H9 (cell line): ENCODE measurements at regions not wholly inside any gene's neighbourhood (a gene's known extent, or its start where the extent isn't known, plus 50 kb on each side); places are given as distances from the start of the nearest gene placed in this dataset.

Experiments
- DNase-seq: peaks from one replicate; pipeline ENCODE4 v3.0.0-alpha.2; 2017
- H2AFZ ChIP-seq: one replicate; pipeline ENCODE4 v1.6.1; 2013; ENCODE audit warnings: mild to moderate bottlenecking, low read length, control low read depth, moderate library complexity
- H2AK5ac ChIP-seq: 2 replicates; pipeline ENCODE4 v1.6.1; 2013; ENCODE audit warnings: low read length, control low read depth, mixed read lengths; ENCODE audit not compliant: insufficient read length
- H2BK120ac ChIP-seq: one replicate; pipeline ENCODE4 v1.6.1; 2013; ENCODE audit warnings: low read depth, mild to moderate bottlenecking, low read length, control low read depth, inconsistent platforms; ENCODE audit not compliant: poor library complexity, severe bottlenecking
- H2BK12ac ChIP-seq: 2 replicates; pipeline ENCODE4 v1.6.1; 2013; ENCODE audit warnings: low read length, control low read depth, mixed read lengths, low read depth; ENCODE audit not compliant: insufficient read length
- H2BK15ac ChIP-seq: 2 replicates; pipeline ENCODE4 v1.6.1; 2013; ENCODE audit warnings: low read depth, low read length, control low read depth
- H2BK20ac ChIP-seq: one replicate; pipeline ENCODE4 v1.6.1; 2013; ENCODE audit warnings: low read depth, mild to moderate bottlenecking, low read length, control low read depth, inconsistent platforms; ENCODE audit not compliant: poor library complexity, severe bottlenecking
- H2BK5ac ChIP-seq: 2 replicates; pipeline ENCODE4 v1.6.1; 2013; ENCODE audit warnings: low read length, control low read depth, mixed read lengths; ENCODE audit not compliant: insufficient read length
- H3K14ac ChIP-seq: 2 replicates; pipeline ENCODE4 v1.6.1; 2013; ENCODE audit warnings: low read length, control low read depth; ENCODE audit not compliant: insufficient read depth
- H3K18ac ChIP-seq: 2 replicates; pipeline ENCODE4 v1.6.1; 2013; ENCODE audit warnings: low read depth, mild to moderate bottlenecking, mixed read lengths, low read length, control low read depth; ENCODE audit not compliant: insufficient read length
- H3K23ac ChIP-seq: 2 replicates; pipeline ENCODE4 v1.6.1; 2013; ENCODE audit warnings: low read length, control low read depth, mixed read lengths, low read depth; ENCODE audit not compliant: insufficient read length
- H3K23me2 ChIP-seq: 2 replicates; pipeline ENCODE4 v1.6.1; 2013; ENCODE audit warnings: low read depth, mild to moderate bottlenecking, mixed read lengths, low read length, control low read depth; ENCODE audit not compliant: insufficient read length, poor library complexity, severe bottlenecking
- H3K27ac ChIP-seq: 2 replicates; pipeline ENCODE4 v1.5.1; 2013; ENCODE audit warnings: low read length, control low read depth, mixed read lengths, low read depth; ENCODE audit not compliant: insufficient read length
- H3K27me3 ChIP-seq: 2 replicates; pipeline ENCODE4 v1.6.1; 2013; ENCODE audit warnings: low read length, control low read depth, inconsistent platforms; ENCODE audit not compliant: insufficient read depth
- H3K4ac ChIP-seq: 2 replicates; pipeline ENCODE4 v1.6.1; 2013; ENCODE audit warnings: low read depth, mild to moderate bottlenecking, control low read depth, inconsistent platforms, low read length, moderate library complexity
- H3K4me1 ChIP-seq: 2 replicates; pipeline ENCODE4 v1.6.1; 2013; ENCODE audit warnings: low read length, control low read depth, inconsistent platforms; ENCODE audit not compliant: insufficient read depth
- H3K4me2 ChIP-seq: 2 replicates; pipeline ENCODE4 v1.6.1; 2013; ENCODE audit warnings: low read length, control low read depth, mixed read lengths; ENCODE audit not compliant: insufficient read length, insufficient read depth
- H3K56ac ChIP-seq: 2 replicates; pipeline ENCODE4 v1.6.1; 2013; ENCODE audit warnings: low read depth, mild to moderate bottlenecking, mixed read lengths, low read length, control low read depth; ENCODE audit not compliant: insufficient read length
- H3K79me1 ChIP-seq: 2 replicates; pipeline ENCODE4 v1.6.1; 2013; ENCODE audit warnings: low read depth, mild to moderate bottlenecking, moderate library complexity, low read length, control low read depth, inconsistent platforms; ENCODE audit not compliant: insufficient read depth, poor library complexity, severe bottlenecking
- H3K79me2 ChIP-seq: 2 replicates; pipeline ENCODE4 v1.6.1; 2013; ENCODE audit warnings: low read length, control low read depth, inconsistent platforms; ENCODE audit not compliant: insufficient read depth
- H3K9ac ChIP-seq: 2 replicates; pipeline ENCODE4 v1.6.1; 2013; ENCODE audit warnings: low read length, control low read depth, mixed read lengths; ENCODE audit not compliant: insufficient read length; ENCODE audit errors: extremely low read depth
- H3K9me3 ChIP-seq: one replicate; pipeline ENCODE4 v1.6.1; 2013; ENCODE audit warnings: low read depth, low read length, inconsistent platforms; ENCODE audit not compliant: control insufficient read depth
- H3T11ph ChIP-seq: one replicate; pipeline ENCODE4 v1.6.1; 2013; ENCODE audit warnings: mild to moderate bottlenecking, low read length, control low read depth, inconsistent platforms
- H4K20me1 ChIP-seq: one replicate; pipeline ENCODE4 v1.6.1; 2013; ENCODE audit not compliant: control insufficient read depth, insufficient read length, insufficient read depth
- H4K5ac ChIP-seq: 2 replicates; pipeline ENCODE4 v1.6.1; 2013; ENCODE audit warnings: low read depth, mild to moderate bottlenecking, mixed read lengths, low read length, control low read depth; ENCODE audit not compliant: insufficient read length
- H4K8ac ChIP-seq: replicated peaks from 2 replicates; pipeline ENCODE4 v1.6.1; 2013; ENCODE audit warnings: low read length, control low read depth, mixed read lengths, low read depth; ENCODE audit not compliant: insufficient read length
- H4K91ac ChIP-seq: 2 replicates; pipeline ENCODE4 v1.6.1; 2013; ENCODE audit warnings: low read depth, mild to moderate bottlenecking, moderate library complexity, mixed read lengths, low read length, control low read depth; ENCODE audit not compliant: insufficient read length
- H3K27ac Mint-ChIP-seq, 3 experiments: 2 replicates in 2 of 3; 3 replicates in 1 of 3; pipeline ENCODE4 v1.8.0; 2020 to 2021; ENCODE audit warnings: mixed read lengths in 3 of 3, mild to moderate bottlenecking in 1 of 3, moderate library complexity in 1 of 3
- H3K27me3 Mint-ChIP-seq: 2 replicates; pipeline ENCODE4 v1.8.0; 2021; ENCODE audit warnings: low read depth, mild to moderate bottlenecking, moderate library complexity, mixed read lengths
- H3K36me3 Mint-ChIP-seq, 3 experiments: 2 replicates in 2 of 3; 3 replicates in 1 of 3; pipeline ENCODE4 v1.8.0; 2020 to 2021; ENCODE audit warnings: low read depth in 3 of 3, mixed read lengths in 3 of 3; ENCODE audit not compliant: insufficient read depth in 1 of 3
- H3K4me1 Mint-ChIP-seq, 2 experiments: 2 replicates each; pipeline ENCODE4 v1.8.0; 2020; ENCODE audit warnings: mixed read lengths in 2 of 2
- H3K4me3 Mint-ChIP-seq, 2 experiments: 2 replicates in 1 of 2; 3 replicates in 1 of 2; pipeline ENCODE4 v1.8.0; 2020 to 2021; ENCODE audit warnings: mild to moderate bottlenecking in 2 of 2, mixed read lengths in 2 of 2, moderate library complexity in 1 of 2
- H3K9me3 Mint-ChIP-seq, 2 experiments: 2 replicates in 1 of 2; 3 replicates in 1 of 2; pipeline ENCODE4 v1.8.0; 2020; ENCODE audit warnings: mild to moderate bottlenecking in 2 of 2, mixed read lengths in 2 of 2, moderate library complexity in 1 of 2
- WGBS: extraction: QIAGEN DNeasy Blood & Tissue Kit; methylation state at CpG from one replicate; pipeline ENCODE4 v1.1.7; 2013; ENCODE audit warnings: missing lambda C conversion rate, low lambda C conversion rate, mixed read lengths; ENCODE audit not compliant: insufficient read length; ENCODE audit errors: extremely low coverage; 5-methylcytosine and 5-hydroxymethylcytosine counted together
- TF ChIP-seq, protein P1 (sequence below): fragments of 200-600 bp; sonication (generic); conservative IDR thresholded peaks from 3 replicates; pipeline ENCODE4 v1.8.0; 2021; ENCODE audit warnings: antibody characterized with exemption, mild to moderate bottlenecking

GRCh38 chr16:73515616-73516015 is 467.7 kb upstream of the ZFHX3 start:
- no peak overlapping the region for H4K8ac ChIP-seq
- H3K27ac ChIP-seq = no peak overlapping the region
- H2BK5ac ChIP-seq = no peak overlapping the region
- H2BK15ac ChIP-seq = no peak overlapping the region
- no peak overlapping the region for H2BK120ac ChIP-seq
- no peak overlapping the region for H3T11ph ChIP-seq
- H3K9ac ChIP-seq = no peak overlapping the region
- H3K9me3 ChIP-seq = no peaks in the 10 kb centered on the region
- H3K14ac ChIP-seq = no peak overlapping the region
- H3K4me2 ChIP-seq = no peak overlapping the region
- no CpG with 5 or more reads among the region's 4 CpGs for WGBS
- TF ChIP-seq, protein P1, sequence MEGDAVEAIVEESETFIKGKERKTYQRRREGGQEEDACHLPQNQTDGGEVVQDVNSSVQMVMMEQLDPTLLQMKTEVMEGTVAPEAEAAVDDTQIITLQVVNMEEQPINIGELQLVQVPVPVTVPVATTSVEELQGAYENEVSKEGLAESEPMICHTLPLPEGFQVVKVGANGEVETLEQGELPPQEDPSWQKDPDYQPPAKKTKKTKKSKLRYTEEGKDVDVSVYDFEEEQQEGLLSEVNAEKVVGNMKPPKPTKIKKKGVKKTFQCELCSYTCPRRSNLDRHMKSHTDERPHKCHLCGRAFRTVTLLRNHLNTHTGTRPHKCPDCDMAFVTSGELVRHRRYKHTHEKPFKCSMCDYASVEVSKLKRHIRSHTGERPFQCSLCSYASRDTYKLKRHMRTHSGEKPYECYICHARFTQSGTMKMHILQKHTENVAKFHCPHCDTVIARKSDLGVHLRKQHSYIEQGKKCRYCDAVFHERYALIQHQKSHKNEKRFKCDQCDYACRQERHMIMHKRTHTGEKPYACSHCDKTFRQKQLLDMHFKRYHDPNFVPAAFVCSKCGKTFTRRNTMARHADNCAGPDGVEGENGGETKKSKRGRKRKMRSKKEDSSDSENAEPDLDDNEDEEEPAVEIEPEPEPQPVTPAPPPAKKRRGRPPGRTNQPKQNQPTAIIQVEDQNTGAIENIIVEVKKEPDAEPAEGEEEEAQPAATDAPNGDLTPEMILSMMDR = no peak
- no peak overlapping the region for H2AFZ ChIP-seq
- no peak overlapping the region for H3K4ac ChIP-seq
- no peak overlapping the region for H4K91ac ChIP-seq
- H3K79me1 ChIP-seq = no peaks in the 10 kb centered on the region
- no peaks in the 10 kb centered on the region for H4K20me1 ChIP-seq
- no peak overlapping the region for H3K56ac ChIP-seq
- no peaks in the 10 kb centered on the region for H3K79me2 ChIP-seq
- no peak overlapping the region for H3K4me3 Mint-ChIP-seq
- H2AK5ac ChIP-seq = no peak overlapping the region
- H3K23me2 ChIP-seq = no peaks in the 10 kb centered on the region
- no peaks in the 10 kb centered on the region for H3K9me3 Mint-ChIP-seq
- H3K27ac Mint-ChIP-seq = no peak overlapping the region
- no peaks in the 10 kb centered on the region for H3K4me1 ChIP-seq
- no peaks in the 10 kb centered on the region for H3K36me3 Mint-ChIP-seq
- H3K27me3 ChIP-seq = no peaks in the 10 kb centered on the region
- H3K23ac ChIP-seq = no peak overlapping the region
- no peak overlapping the region for H2BK12ac ChIP-seq
- H4K5ac ChIP-seq = no peak overlapping the region
- no peak overlapping the region for H2BK20ac ChIP-seq
- H3K4me1 Mint-ChIP-seq = peaks cover 0 to 2% of the 10 kb centered on the region in 2 experiments; a peak in 2 of 4 replicates
- H3K18ac ChIP-seq = no peak overlapping the region
- peaks cover 2% of the 10 kb centered on the region for H3K27me3 Mint-ChIP-seq
- no peak for DNase-seq
